DMS153 treated with DMSO at 0.1 percent for 48 hours (cell line): ENCODE measurements at regions not wholly inside any gene's neighbourhood (a gene's known extent, or its start where the extent isn't known, plus 50 kb on each side); places are given as distances from the start of the nearest gene placed in this dataset.
"Not testable (repeated sequence)": the region's sequence is repeated elsewhere in the genome, so short reads cannot be mapped to it uniquely, and the experiment has no call there.

Experiments used
- DNase-seq: peaks from one replicate; lab custom pipeline; 2025; ENCODE audit not compliant: unreplicated experiment; lab: John Stamatoyannopoulos, UW

- DNase-seq = no peak
These were observed 62.3 kb upstream of the PAGE3 start for GRCh38 chrX:55326985-55327384.

GRCh38 chrX:55335296-55335695 is 70.6 kb upstream of the PAGE3 start:
- no peak for DNase-seq

GRCh38 chrX:55336176-55336575 is 71.5 kb upstream of the PAGE3 start:
- DNase-seq = no peak

- no peak for DNase-seq
These were observed 76.2 kb upstream of the PAGE3 start for GRCh38 chrX:55340896-55341433.

GRCh38 chrX:55342533-55343501 is 78.1 kb upstream of the PAGE3 start:
- DNase-seq = peak; percentile 1

GRCh38 chrX:55356609-55357008 is 91.9 kb upstream of the PAGE3 start:
- DNase-seq = no peak

- DNase-seq = no peak
These were observed 92.5 kb upstream of the PAGE3 start for GRCh38 chrX:55357236-55357635.

GRCh38 chrX:55379396-55379795 is 72.5 kb upstream of the MAGEH1 start:
- no peak for DNase-seq

GRCh38 chrX:55389376-55389775 is 62.6 kb upstream of the MAGEH1 start:
- no peak for DNase-seq

GRCh38 chrX:55396836-55397235 is 55.1 kb upstream of the MAGEH1 start:
- DNase-seq = not testable (repeated sequence)
